NCI-H1436 treated with DMSO at 0.1 percent for 48 hours (cell line): ENCODE measurements at regions not wholly inside any gene's neighbourhood (a gene's known extent, or its start where the extent isn't known, plus 50 kb on each side); places are given as distances from the start of the nearest gene placed in this dataset.

Experiments used
- DNase-seq: peaks from one replicate; lab custom pipeline; 2025; lab: John Stamatoyannopoulos, UW

- no peak for DNase-seq
Observed at GRCh38 chr4:153076861-153077260, 127.4 kb upstream of the TRIM2 start.

GRCh38 chr4:153079857-153080391 lies 124.3 kb upstream of the TRIM2 start:
- no peak for DNase-seq

GRCh38 chr4:153081006-153081580 lies 123.2 kb upstream of the TRIM2 start:
- DNase-seq, result no peak

GRCh38 chr4:153081693-153082092 lies 122.5 kb upstream of the TRIM2 start:
- DNase-seq, result no peak

- DNase-seq, result no peak
Observed at GRCh38 chr4:153082322-153083301, 121.6 kb upstream of the TRIM2 start.

GRCh38 chr4:153083447-153083947 lies 120.7 kb upstream of the TRIM2 start:
- DNase-seq, result peak; percentile 28

- DNase-seq, result no peak
Observed at GRCh38 chr4:153084224-153084979, 119.8 kb upstream of the TRIM2 start.

- no peak for DNase-seq
Observed at GRCh38 chr4:153084980-153085630, 119.1 kb upstream of the TRIM2 start.

GRCh38 chr4:153087671-153088194 lies 116.5 kb upstream of the TRIM2 start:
- no peak for DNase-seq

- DNase-seq, result no peak
Observed at GRCh38 chr4:153089742-153090141, 114.5 kb upstream of the TRIM2 start.

GRCh38 chr4:153090181-153090580 lies 114.1 kb upstream of the TRIM2 start:
- DNase-seq, result no peak

- DNase-seq, result no peak
Observed at GRCh38 chr4:153090670-153091385, 113.4 kb upstream of the TRIM2 start.

- DNase-seq, result no peak
Observed at GRCh38 chr4:153093396-153093795, 110.8 kb upstream of the TRIM2 start.

GRCh38 chr4:153093802-153094201 lies 110.4 kb upstream of the TRIM2 start:
- DNase-seq, result no peak

GRCh38 chr4:153094435-153094834 lies 109.8 kb upstream of the TRIM2 start:
- DNase-seq, result no peak

GRCh38 chr4:153095448-153096204 lies 108.6 kb upstream of the TRIM2 start:
- DNase-seq, result no peak

- no peak for DNase-seq
Observed at GRCh38 chr4:153096344-153096743, 107.9 kb upstream of the TRIM2 start.

GRCh38 chr4:153098427-153098826 lies 105.8 kb upstream of the TRIM2 start:
- no peak for DNase-seq

GRCh38 chr4:153099391-153100140 lies 104.7 kb upstream of the TRIM2 start:
- no peak for DNase-seq
